Activated naive CD4-positive, alpha-beta T cell treated with anti-CD3 and anti-CD28 coated beads, Interleukin-2, amount 10 ng/mL, durations not matched to agents 7 days and 5 days (primary cell): ENCODE measurements at regions not wholly inside any gene's neighbourhood (a gene's known extent, or its start where the extent isn't known, plus 50 kb on each side); places are given as distances from the start of the nearest gene placed in this dataset.

ENCODE experiments used
- CTCF ChIA-PET: fragments of 350-600 bp; sonication (Branson Sonifier 250); formaldehyde crosslinking; loops from one replicate; lab custom pipeline; 2021; ENCODE audit warnings: antibody characterized with exemption; lab: Charles Lee
- DNase-seq: peaks from one replicate; pipeline ENCODE4 v3.0.0-alpha.2; 2020
- H3K27ac Mint-ChIP-seq: one replicate; pipeline ENCODE4 v1.8.0; 2021; ENCODE audit warnings: mild to moderate bottlenecking, moderate library complexity, mixed read lengths
- H3K27me3 Mint-ChIP-seq: one replicate; pipeline ENCODE4 v1.8.0; 2021; ENCODE audit warnings: mild to moderate bottlenecking, mixed read lengths
- H3K36me3 Mint-ChIP-seq: one replicate; pipeline ENCODE4 v1.8.0; 2021; ENCODE audit warnings: mixed read lengths
- H3K4me1 Mint-ChIP-seq: one replicate; pipeline ENCODE4 v1.8.0; 2021; ENCODE audit warnings: mixed read lengths
- H3K4me3 Mint-ChIP-seq: one replicate; pipeline ENCODE4 v1.8.0; 2021; ENCODE audit warnings: mild to moderate bottlenecking, moderate library complexity, mixed read lengths
- H3K9me3 Mint-ChIP-seq: one replicate; pipeline ENCODE4 v1.8.0; 2021; ENCODE audit warnings: mixed read lengths

- Mint-ChIP-seq H3K4me3 (no peak overlapping the region), H3K27me3 (no peaks in the 10 kb centered on the region), H3K36me3 (no peaks in the 10 kb centered on the region), H3K4me1 (no peaks in the 10 kb centered on the region), H3K27ac (no peak overlapping the region), H3K9me3 (no peaks in the 10 kb centered on the region)
- no peak for DNase-seq
- CTCF ChIA-PET: no interaction called here
Observed at GRCh38 chr6:119627908-119628669, 278.5 kb upstream of the MAN1A1 start.

GRCh38 chr6:119626884-119627619 is 277.5 kb upstream of the MAN1A1 start:
- Mint-ChIP-seq H3K36me3 (no peaks in the 10 kb centered on the region), H3K27me3 (no peaks in the 10 kb centered on the region), H3K4me3 (no peak overlapping the region), H3K4me1 (no peaks in the 10 kb centered on the region), H3K27ac (no peak overlapping the region), H3K9me3 (no peaks in the 10 kb centered on the region)
- CTCF ChIA-PET: no interaction called here
- DNase-seq: no peak

DNA sequence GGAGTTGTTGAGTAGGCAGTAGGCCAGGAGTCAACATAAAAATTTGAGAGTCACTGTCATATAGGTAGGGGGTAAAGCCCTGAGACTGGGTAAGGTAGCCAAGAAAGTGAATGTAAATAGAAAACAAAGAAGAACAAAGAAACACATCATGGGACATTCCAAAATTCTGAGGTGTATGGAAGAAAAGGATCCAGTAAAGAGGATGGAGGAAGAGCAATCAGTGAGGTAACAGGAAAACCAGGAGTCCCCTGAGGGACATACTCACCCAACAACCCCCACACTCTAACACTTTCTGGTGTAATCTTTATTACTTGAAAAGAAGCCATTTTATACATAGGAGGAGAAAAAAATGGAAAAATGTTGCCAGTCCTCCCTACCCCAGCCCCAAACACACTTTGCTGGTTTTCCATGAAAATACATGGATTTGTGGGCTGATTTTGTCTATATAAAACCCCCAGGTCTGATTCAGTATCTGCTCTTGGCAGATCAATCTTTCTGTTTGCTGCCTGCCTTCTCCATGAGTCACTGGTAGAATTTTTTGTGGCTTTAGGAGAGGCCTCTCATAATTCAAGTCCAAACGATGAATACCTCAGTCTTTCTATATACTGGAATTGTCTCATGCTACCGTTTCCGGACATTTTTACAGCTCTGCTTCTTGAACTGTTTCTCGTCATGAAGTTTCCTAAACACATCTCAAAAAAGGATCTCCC is 271.4 kb upstream of the MAN1A1 start:
- Mint-ChIP-seq H3K4me1 (no peaks in the 10 kb centered on the region), H3K36me3 (no peaks in the 10 kb centered on the region), H3K27me3 (no peaks in the 10 kb centered on the region), H3K4me3 (no peak overlapping the region), H3K9me3 (no peaks in the 10 kb centered on the region), H3K27ac (no peak overlapping the region)
- DNase-seq: no peak
- CTCF ChIA-PET: no interaction called here

- CTCF ChIA-PET: no interaction called here
- H3K36me3 Mint-ChIP-seq: no peaks in the 10 kb centered on the region
Observed at GRCh38 chr6:119614138-119614537, 264.6 kb upstream of the MAN1A1 start.

GRCh38 chr6:119612911-119613381 is 263.4 kb upstream of the MAN1A1 start:
- CTCF ChIA-PET: no interaction called here
- DNase-seq: no peak

More at GRCh38 chr6:119614138-119614537, 264.6 kb upstream of the MAN1A1 start:
- Mint-ChIP-seq H3K9me3 (no peaks in the 10 kb centered on the region), H3K27me3 (no peaks in the 10 kb centered on the region), H3K4me3 (no peak overlapping the region), H3K4me1 (no peaks in the 10 kb centered on the region), H3K27ac (no peak overlapping the region)
- DNase-seq: no peak

DNA sequence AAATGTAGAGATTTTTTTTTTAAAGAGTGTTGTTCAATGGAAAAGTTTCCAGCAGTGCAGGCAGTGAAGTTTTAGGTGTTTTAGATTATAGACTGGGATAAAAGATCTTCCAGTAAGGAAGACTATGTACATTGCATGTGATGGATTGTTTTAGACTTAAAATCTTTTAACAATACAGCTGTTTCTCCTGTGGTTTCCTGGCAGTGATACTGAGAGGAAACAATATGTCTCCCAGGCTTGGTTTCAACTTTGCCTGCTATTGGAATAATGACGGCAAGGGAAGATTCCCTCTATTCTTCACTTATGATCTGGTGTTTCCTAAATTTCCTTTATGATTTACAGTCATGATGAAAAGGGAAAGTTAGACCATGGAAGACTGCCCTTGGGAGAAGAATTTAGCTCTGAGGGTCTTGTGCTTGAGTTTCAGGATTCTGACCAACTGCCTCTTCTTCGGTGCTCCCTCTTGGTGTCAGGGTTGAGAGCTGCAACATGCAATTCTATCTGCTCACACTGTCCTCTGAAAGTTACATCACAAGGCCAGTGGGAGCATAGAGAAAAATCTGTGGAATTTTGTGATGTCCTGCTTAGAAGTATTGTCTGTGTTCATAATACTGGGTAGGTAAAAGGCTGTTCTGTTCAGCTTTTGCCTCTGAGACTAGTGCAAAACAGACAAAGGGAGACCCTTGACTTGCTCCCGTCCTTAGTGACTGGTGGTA is 262.8 kb upstream of the MAN1A1 start:
- Mint-ChIP-seq H3K27me3 (no peaks in the 10 kb centered on the region), H3K4me1 (no peaks in the 10 kb centered on the region), H3K9me3 (no peaks in the 10 kb centered on the region), H3K27ac (no peak overlapping the region), H3K36me3 (no peaks in the 10 kb centered on the region), H3K4me3 (no peak overlapping the region)
- CTCF ChIA-PET: interaction anchor here (1.1 kb wide), 1 partner anchor 10 kb away, joined by 3 read pairs; no protein-coding TSS in a partner anchor
- no peak for DNase-seq

More at GRCh38 chr6:119612911-119613381, 263.4 kb upstream of the MAN1A1 start:
- Mint-ChIP-seq H3K27me3 (no peaks in the 10 kb centered on the region), H3K9me3 (no peaks in the 10 kb centered on the region), H3K27ac (no peak overlapping the region), H3K4me1 (no peaks in the 10 kb centered on the region), H3K4me3 (no peak overlapping the region), H3K36me3 (no peaks in the 10 kb centered on the region)

DNA sequence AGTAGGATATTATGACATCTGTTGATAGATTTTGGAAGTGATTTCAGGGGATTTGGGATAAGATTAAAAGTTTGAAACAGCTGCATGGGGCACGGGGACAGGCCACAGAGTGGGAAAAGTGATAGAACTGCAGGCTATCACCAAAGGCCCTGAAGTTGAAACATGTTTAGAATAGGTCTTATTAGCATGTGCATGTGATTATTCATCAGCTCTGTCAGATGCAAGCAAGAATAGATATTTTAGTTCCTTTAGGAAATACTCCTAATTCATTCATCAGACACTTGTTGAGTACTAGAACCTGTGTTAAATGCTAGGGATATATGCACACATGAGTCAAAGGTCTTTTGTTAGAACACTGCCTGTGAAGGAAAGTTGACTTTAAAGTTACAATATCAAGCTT is 261.2 kb upstream of the MAN1A1 start:
- Mint-ChIP-seq H3K27ac (no peak overlapping the region), H3K4me1 (no peaks in the 10 kb centered on the region)

DNA sequence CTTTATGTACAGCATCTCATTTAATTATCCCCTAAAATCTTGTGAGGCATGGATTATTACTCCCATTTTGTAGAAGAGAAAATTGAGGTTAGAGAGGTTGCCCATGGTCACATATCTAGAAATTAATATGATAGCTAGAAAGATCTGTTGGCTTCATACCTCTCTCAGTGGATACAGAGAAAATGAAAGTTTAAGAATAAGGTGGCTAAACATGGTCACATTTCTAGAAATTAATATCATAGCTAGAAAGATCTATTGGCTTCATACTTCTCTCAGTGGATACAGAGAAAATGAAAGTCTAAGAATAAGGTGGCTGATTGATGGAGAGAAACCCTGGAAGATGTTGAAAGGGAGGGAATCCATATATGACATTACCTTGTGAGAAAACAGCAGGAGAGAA is 260.7 kb upstream of the MAN1A1 start:
- no peaks in the 10 kb centered on the region for H3K36me3 Mint-ChIP-seq
- H3K4me3 Mint-ChIP-seq: no peak overlapping the region
- no peak overlapping the region for H3K27ac Mint-ChIP-seq
- H3K9me3 Mint-ChIP-seq: no peaks in the 10 kb centered on the region
- DNase-seq: no peak
- CTCF ChIA-PET: no interaction called here
- no peaks in the 10 kb centered on the region for H3K4me1 Mint-ChIP-seq
- no peaks in the 10 kb centered on the region for H3K27me3 Mint-ChIP-seq

More for the DNA sequence above, 261.2 kb upstream of the MAN1A1 start:
- CTCF ChIA-PET: no interaction called here
- Mint-ChIP-seq H3K9me3 (no peaks in the 10 kb centered on the region), H3K36me3 (no peaks in the 10 kb centered on the region), H3K4me3 (no peak overlapping the region), H3K27me3 (no peaks in the 10 kb centered on the region)
- no peak for DNase-seq

DNA sequence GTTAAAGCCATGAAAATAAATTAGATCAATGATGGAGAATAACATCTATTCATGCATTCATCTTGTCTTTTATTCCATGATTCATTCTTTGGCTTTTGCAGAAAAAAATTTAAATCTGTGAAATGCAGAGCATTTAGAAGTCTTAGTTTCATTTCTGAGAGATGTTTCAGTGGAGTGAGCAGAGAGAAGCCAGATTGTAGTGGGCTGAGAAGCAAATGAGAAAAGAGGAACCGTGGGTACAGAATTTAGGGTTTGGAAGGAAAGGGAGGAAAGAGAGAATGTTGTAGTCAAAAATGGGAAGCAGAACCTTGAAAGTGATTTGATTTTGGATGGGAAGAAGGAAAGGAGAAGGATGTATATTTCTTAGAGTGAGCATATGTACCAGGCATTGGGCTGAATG is 260.3 kb upstream of the MAN1A1 start:
- no peak for DNase-seq
- H3K27me3 Mint-ChIP-seq: no peaks in the 10 kb centered on the region
- no peaks in the 10 kb centered on the region for H3K9me3 Mint-ChIP-seq
- no peak overlapping the region for H3K4me3 Mint-ChIP-seq
- no peak overlapping the region for H3K27ac Mint-ChIP-seq
- no peaks in the 10 kb centered on the region for H3K36me3 Mint-ChIP-seq
- CTCF ChIA-PET: no interaction called here
- H3K4me1 Mint-ChIP-seq: no peaks in the 10 kb centered on the region

GRCh38 chr6:119608994-119609393 is 259.4 kb upstream of the MAN1A1 start:
- CTCF ChIA-PET: no interaction called here
- Mint-ChIP-seq H3K27me3 (no peaks in the 10 kb centered on the region), H3K27ac (no peak overlapping the region), H3K9me3 (no peaks in the 10 kb centered on the region), H3K4me3 (no peak overlapping the region), H3K36me3 (no peaks in the 10 kb centered on the region), H3K4me1 (no peaks in the 10 kb centered on the region)
- no peak for DNase-seq

- Mint-ChIP-seq H3K27me3 (no peaks in the 10 kb centered on the region), H3K4me1 (no peaks in the 10 kb centered on the region), H3K4me3 (no peak overlapping the region), H3K27ac (no peak overlapping the region), H3K36me3 (no peaks in the 10 kb centered on the region), H3K9me3 (no peaks in the 10 kb centered on the region)
- CTCF ChIA-PET: no interaction called here
- no peak for DNase-seq
Observed at GRCh38 chr6:119604124-119604523, 254.6 kb upstream of the MAN1A1 start.

- Mint-ChIP-seq H3K4me3 (no peak overlapping the region), H3K9me3 (no peaks in the 10 kb centered on the region), H3K27ac (no peak overlapping the region), H3K27me3 (no peaks in the 10 kb centered on the region), H3K36me3 (no peaks in the 10 kb centered on the region), H3K4me1 (no peaks in the 10 kb centered on the region)
- CTCF ChIA-PET: no interaction called here
- DNase-seq: no peak
Observed at GRCh38 chr6:119603501-119603900, 253.9 kb upstream of the MAN1A1 start.

DNA sequence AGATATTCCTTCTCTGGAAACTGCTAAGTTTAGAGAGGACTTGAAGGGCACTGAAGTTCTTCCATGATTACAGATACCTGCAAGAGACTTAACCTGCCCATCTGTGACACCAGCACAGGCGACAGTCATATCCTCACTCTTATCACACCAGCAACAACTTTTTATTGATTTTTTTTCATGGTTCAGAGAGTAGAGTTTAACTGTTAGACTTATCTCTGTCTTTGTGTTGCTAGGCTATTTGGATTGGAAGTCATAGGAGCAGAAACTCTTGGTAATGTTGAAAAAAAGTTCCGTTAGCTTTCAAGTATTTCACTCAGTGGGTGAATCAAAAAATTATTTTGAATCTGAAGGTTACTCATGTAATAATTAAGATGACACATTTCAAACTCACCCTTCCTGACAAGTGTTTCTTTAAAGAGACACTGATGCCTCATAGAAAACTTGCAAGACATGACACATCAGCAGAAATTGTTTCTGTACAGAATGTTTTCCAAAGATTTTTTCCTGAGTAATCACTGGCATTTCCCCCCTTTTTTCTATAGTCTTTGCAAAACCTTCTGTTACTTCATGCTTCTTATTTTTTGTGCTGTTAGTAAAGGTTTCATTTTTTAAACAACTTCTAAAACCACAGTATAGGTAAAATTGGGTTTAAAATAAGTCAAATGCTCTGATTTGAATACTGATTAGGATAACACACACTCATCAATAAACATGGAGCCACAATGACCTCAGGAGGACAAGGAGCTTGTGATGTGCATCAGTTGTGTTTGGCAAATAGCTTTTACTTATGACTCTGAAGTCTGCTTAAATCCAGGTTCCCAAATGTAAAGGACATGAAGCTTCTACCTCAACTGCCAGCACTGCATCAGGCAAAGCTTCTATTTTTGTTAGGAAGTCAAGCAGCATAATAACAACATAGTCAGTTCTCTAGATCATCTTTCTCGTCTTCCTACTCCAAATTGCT is 252.9 kb upstream of the MAN1A1 start:
- H3K9me3 Mint-ChIP-seq: no peaks in the 10 kb centered on the region
- no peaks in the 10 kb centered on the region for H3K4me1 Mint-ChIP-seq
- CTCF ChIA-PET: interaction anchor here (0.6 to 0.7 kb wide), 2 partner anchors 9 to 18 kb away, joined by 3 to 5 read pairs; no protein-coding TSS in a partner anchor
- H3K36me3 Mint-ChIP-seq: no peaks in the 10 kb centered on the region
- H3K27ac Mint-ChIP-seq: no peak overlapping the region
- H3K4me3 Mint-ChIP-seq: no peak overlapping the region
- no peak for DNase-seq
- no peaks in the 10 kb centered on the region for H3K27me3 Mint-ChIP-seq
